Effector memory CD4-positive, alpha-beta T cell (primary cell): ENCODE measurements at regions not wholly inside any gene's neighbourhood (a gene's known extent, or its start where the extent isn't known, plus 50 kb on each side); places are given as distances from the start of the nearest gene placed in this dataset.

Experiments
- DNase-seq, 3 donors: peaks; one replicate each; pipeline ENCODE4 v3.0.0-alpha.2; 2020
- H3K27ac ChIP-seq: 2 replicates; pipeline ENCODE4 v1.7.0; 2013; ENCODE audit warnings: mild to moderate bottlenecking, low read length, moderate library complexity; ENCODE audit not compliant: insufficient read depth, poor library complexity, severe bottlenecking
- H3K27me3 ChIP-seq: replicated peaks from 2 replicates; pipeline ENCODE4 v1.7.0; 2013; ENCODE audit warnings: mild to moderate bottlenecking, low read length; ENCODE audit not compliant: insufficient read depth, control insufficient read depth, poor library complexity, severe bottlenecking
- H3K36me3 ChIP-seq: 2 replicates; pipeline ENCODE4 v1.7.0; 2013; ENCODE audit warnings: mild to moderate bottlenecking, low read length, moderate library complexity; ENCODE audit not compliant: control insufficient read depth, insufficient read depth
- H3K4me1 ChIP-seq: 2 replicates; pipeline ENCODE4 v1.7.0; 2013; ENCODE audit warnings: low read length, mild to moderate bottlenecking; ENCODE audit not compliant: control insufficient read depth, insufficient read depth, poor library complexity, severe bottlenecking
- H3K4me3 ChIP-seq: 2 replicates; pipeline ENCODE4 v1.7.0; 2013; ENCODE audit warnings: low read length, low read depth, mild to moderate bottlenecking; ENCODE audit not compliant: insufficient read depth, poor library complexity, severe bottlenecking
- H3K9me3 ChIP-seq: 2 replicates; pipeline ENCODE4 v1.7.0; 2013; ENCODE audit warnings: mild to moderate bottlenecking, low read length, moderate library complexity; ENCODE audit not compliant: control insufficient read depth

DNA sequence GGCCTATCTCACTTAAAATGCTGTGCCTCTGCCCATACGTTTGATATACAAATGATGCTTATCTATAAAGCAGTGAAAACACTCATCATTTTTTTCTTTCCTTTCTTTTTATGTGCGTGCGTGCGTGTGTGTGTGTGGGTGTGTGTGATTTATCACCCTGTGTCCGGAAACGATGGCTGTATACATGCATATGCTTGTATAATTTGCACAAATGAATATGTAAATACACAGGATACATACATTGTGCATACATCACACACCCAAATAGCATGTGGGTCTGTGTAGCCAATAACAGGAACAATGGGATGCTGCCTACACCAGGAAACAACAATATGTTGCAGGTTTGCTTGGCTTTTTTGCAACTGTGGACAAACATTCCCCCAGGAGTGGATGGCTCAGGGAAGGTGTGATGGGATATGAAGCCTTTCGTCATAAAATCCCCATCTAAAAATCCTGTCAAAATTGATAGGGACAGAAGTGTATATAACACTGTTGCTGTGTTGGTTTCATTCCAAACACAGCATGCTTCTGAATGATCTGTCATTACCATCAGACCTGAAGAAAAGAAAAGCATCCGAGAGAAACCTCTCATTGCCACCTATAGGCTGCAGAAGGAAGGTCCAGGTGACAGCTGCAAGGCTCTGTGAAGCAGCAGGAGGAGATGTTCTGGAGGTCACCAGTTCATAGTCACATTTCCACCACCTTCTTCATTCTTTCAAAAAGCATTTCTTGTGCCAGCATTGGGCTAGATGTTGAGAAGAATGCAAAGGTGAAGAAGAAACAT, 503.9 kb upstream of the NR2F2 start:
- no peak for DNase-seq
- Histone ChIP-seq H3K4me3 (no peak overlapping the region), H3K27me3 (no peaks in the 10 kb centered on the region), H3K4me1 (no peaks in the 10 kb centered on the region), H3K27ac (no peak overlapping the region), H3K9me3 (no peaks in the 10 kb centered on the region), H3K36me3 (no peaks in the 10 kb centered on the region)

DNA sequence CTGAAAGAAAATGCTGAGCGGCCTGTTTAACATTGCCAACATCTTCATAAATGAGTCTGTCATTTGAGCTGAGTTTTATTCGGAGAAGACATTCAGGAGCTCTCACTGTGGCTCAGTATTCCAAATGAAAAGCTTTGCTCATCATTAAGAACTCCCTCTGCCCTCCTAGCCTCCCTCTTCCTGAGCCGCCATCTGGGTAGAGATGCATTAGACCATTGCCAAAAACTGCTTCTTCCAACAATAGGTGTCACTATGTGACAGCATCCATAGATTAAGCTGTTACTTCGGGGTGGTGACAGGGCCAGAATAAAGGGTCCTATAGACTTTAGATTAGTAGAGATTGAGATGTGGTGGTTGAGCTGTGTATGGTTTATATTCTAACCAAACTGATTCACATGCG, 501.4 kb upstream of the NR2F2 start:
- Histone ChIP-seq H3K27me3 (no peaks in the 10 kb centered on the region), H3K27ac (no peak overlapping the region), H3K36me3 (no peaks in the 10 kb centered on the region), H3K4me3 (no peak overlapping the region), H3K9me3 (no peaks in the 10 kb centered on the region), H3K4me1 (no peaks in the 10 kb centered on the region)
- DNase-seq: no peak

DNA sequence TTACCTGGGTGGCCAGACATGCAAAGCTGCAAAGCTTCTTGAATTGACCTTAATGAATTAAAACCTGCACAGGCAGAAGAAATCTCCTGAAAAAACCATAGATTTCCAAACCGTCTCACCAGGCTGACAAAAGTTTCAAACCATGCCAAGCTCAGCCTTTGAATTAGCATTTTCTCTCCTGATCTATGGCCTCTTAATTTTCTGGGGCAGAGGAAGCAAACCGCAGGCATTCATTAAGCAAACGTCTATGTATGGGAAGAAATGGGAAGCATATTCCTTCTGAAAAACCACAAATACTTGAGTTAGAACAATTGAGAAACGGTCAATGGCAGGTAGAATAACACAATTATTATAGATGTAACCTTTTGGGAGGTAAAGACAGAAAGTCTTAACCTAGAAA, 500.2 kb upstream of the NR2F2 start:
- Histone ChIP-seq H3K36me3 (no peaks in the 10 kb centered on the region), H3K27ac (no peak overlapping the region), H3K27me3 (no peaks in the 10 kb centered on the region), H3K9me3 (no peaks in the 10 kb centered on the region), H3K4me3 (no peak overlapping the region), H3K4me1 (no peaks in the 10 kb centered on the region)
- no peak for DNase-seq

DNA sequence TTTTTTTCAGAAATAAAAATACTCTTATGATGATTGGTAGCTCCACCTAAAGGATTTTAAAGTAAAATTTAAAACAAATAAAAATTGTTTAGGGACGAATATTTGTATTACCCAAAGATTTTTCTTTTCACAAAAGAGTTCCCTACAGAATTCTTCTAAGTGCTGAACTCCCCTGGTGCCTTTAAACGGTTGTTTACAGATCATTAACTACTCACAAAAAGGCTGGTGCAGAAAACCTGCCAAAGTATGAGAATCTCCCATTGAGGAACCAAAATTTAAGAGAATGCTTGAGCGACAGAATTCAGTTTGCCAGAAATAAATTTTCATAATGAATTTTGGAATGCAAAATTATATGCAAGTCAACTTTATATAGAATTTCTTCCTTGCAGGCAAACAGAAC, 497.8 kb upstream of the NR2F2 start:
- DNase-seq: no peak
- no peak overlapping the region for H3K27ac ChIP-seq
- H3K9me3 ChIP-seq: no peaks in the 10 kb centered on the region
- no peaks in the 10 kb centered on the region for H3K27me3 ChIP-seq
- H3K4me1 ChIP-seq: no peaks in the 10 kb centered on the region
- H3K4me3 ChIP-seq: no peak overlapping the region
- no peaks in the 10 kb centered on the region for H3K36me3 ChIP-seq

DNA sequence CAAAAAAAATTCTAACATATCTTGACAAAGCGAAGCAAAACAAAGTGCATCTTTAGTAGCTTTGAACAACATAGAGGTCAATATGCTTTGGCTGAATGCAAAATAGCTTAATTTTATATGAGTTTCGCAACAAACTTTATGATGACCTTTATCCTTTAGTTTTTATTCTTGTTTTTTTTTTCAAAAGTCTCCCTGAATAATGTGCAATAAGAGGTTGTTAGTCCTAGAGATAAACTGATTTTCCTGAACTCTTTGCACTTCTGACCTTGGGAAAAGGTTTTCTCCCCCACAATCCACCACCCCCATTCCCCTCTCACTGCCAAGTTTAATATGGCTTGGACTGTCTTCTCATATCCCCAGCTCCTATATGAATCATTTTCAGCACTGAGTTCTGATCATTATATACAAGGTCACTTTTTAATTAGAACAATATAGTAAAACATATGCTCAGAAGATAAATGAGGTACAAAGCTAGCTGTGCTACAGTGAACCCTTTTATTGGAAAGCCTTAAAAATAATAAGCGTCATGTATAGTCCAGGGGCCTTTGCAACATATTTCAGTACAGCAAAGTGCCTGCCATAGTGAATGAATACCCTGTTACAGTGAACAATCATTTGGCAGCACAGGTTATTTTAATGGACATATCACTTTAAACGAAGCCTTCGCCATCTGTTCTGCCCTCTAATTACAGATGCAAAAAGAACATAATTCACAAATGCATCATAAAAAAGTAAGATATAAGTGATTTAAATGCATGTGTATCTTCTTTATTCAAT, 496.3 kb upstream of the NR2F2 start:
- H3K4me3 ChIP-seq: no peak overlapping the region
- H3K36me3 ChIP-seq: no peaks in the 10 kb centered on the region
- no peaks in the 10 kb centered on the region for H3K4me1 ChIP-seq
- H3K27me3 ChIP-seq: no peaks in the 10 kb centered on the region
- H3K9me3 ChIP-seq: no peaks in the 10 kb centered on the region
- H3K27ac ChIP-seq: no peak overlapping the region
- DNase-seq: no peak

DNA sequence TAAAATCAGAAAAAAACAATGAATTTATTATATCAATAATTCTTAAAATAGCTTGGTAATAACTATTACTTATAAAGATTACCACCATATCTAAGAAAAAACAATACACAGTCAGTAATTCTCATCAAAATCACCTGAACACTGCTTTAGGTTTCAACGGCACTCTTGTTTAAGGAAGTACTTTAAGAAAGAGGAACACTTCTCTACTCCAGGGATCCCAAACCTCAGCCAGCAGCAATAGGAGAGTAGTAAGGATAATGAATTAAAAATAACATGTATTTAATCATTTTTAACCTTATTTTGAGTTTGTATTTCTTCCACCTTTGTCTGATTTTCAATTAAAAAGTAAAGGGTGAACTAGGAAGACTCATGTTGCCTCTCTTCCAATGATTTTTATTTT, 494.0 kb upstream of the NR2F2 start:
- Histone ChIP-seq H3K9me3 (no peaks in the 10 kb centered on the region), H3K4me1 (no peaks in the 10 kb centered on the region), H3K36me3 (no peaks in the 10 kb centered on the region), H3K4me3 (no peak overlapping the region), H3K27ac (no peak overlapping the region), H3K27me3 (no peaks in the 10 kb centered on the region)
- no peak for DNase-seq

DNA sequence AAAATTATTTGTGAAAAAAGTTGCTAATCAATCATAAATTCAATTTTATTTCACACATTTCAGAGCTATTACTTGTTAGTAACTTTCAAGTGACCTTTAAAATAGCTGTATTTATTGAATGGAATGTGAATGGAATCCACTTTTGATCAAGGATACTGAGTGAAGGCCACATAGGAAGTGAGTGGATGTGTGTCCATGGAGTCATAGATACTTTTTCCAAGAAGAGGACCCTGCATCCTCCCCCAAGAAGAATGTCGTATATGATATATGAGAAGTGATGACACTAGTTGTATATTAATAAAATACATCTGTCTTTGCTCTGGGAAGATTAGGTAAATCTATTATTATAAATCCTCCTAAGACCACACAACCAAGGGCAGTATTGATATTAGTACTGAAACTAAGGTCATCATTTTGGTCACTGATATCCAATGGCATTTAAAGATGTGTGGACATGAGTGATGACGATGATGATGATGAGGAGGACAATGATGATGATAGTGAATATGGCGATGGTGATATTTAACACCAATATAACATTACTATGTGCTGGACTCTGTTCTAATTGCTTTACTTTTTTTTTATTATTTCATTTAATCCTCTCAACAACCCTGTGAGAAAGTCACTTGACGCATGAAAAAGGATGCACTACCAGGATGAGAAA, 493.0 kb upstream of the NR2F2 start:
- Histone ChIP-seq H3K9me3 (no peaks in the 10 kb centered on the region), H3K27me3 (no peaks in the 10 kb centered on the region), H3K4me3 (no peak overlapping the region), H3K27ac (no peak overlapping the region), H3K4me1 (no peaks in the 10 kb centered on the region), H3K36me3 (no peaks in the 10 kb centered on the region)
- no peak for DNase-seq

DNA sequence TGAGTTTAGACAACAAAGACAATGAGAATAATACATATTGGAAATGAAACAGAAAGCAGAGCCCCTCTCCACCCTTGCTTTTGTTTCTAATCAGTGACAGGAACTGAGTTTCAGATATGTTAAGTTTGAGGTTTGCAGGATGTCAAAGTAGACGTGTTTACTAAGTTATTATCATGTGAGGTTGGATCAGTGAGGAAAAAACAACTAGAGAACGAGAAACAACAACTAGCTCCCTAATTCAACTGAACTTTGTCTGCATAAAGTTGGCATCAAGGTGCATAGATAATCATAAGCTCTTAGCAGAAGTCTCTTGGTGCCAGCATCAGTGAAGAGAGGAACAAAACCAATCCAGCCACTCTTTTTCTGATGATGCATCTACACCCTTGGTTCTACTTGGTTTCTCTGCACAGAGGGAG, 491.1 kb upstream of the NR2F2 start:
- no peak overlapping the region for H3K27ac ChIP-seq
- H3K4me1 ChIP-seq: no peaks in the 10 kb centered on the region
- no peaks in the 10 kb centered on the region for H3K27me3 ChIP-seq
- no peak overlapping the region for H3K4me3 ChIP-seq
- H3K9me3 ChIP-seq: no peaks in the 10 kb centered on the region
- no peaks in the 10 kb centered on the region for H3K36me3 ChIP-seq
- DNase-seq: no peak

DNA sequence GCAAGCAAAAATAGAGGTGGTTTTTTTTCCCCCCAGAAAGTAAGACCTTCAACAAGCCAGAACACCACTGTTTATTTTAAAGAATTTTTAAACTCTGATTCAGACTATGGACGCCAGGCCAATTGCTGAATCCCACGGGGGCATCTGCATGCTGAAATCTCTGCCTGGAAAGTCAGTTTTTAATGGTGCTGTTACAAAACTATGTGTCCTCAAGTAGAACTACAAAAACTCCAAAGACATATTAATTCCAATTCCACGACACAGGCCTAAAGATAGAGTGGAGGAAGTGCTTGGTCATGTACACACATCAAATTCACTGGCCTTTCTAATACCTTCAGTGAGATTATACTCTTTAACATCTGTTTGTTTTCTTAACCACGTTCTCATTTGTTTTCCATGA, 490.5 kb upstream of the NR2F2 start:
- no peaks in the 10 kb centered on the region for H3K36me3 ChIP-seq
- H3K4me1 ChIP-seq: no peaks in the 10 kb centered on the region
- H3K9me3 ChIP-seq: no peaks in the 10 kb centered on the region
- H3K27me3 ChIP-seq: no peaks in the 10 kb centered on the region
- H3K27ac ChIP-seq: no peak overlapping the region
- H3K4me3 ChIP-seq: no peak overlapping the region
- DNase-seq: no peak

DNA sequence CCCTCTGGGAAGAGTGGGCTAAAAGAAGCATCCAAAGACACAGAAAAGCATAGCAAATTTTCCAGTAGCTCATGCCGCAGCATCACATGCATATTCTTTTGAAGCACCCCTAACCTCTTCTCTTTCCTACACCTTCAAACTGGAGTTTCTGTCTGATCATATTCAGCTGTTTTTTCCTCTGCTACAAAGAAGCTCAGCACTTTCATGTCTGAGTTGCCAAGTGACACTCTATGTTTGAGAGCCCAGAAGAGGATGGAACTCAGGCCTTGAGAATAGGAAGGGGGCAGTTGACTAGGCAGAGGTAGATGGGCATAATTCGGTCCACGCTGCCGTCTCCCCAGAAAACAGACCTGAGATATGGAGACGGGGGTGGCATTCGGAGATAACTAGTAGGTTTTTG, 489.6 kb upstream of the NR2F2 start:
- Histone ChIP-seq H3K36me3 (no peaks in the 10 kb centered on the region), H3K27me3 (no peaks in the 10 kb centered on the region), H3K9me3 (no peaks in the 10 kb centered on the region), H3K27ac (no peak overlapping the region), H3K4me3 (no peak overlapping the region), H3K4me1 (no peaks in the 10 kb centered on the region)
- DNase-seq: no peak
